ENCODE measurements at regions not wholly inside any gene's neighbourhood (a gene's known extent, or its start where the extent isn't known, plus 50 kb on each side); places are given as distances from the start of the nearest gene placed in this dataset.

DNA sequence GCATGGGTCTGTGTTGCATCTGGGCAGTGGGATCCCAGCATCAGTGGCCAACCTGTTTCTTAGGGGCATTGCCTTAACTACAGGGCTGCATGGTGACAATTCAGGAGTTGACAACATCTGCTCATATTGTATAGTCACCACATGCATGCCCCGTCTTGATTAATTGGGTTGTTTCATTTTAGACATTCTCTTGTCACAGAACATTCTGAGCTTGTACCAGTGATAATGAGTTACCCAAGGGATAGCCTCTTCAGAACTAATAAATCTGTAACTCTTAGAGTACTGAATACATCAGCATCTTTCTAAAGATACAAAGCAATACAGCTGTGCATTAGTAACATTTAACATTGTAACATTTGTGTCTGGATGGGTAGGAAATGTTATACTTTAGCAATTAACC lies 426.5 kb upstream of the CD180 start:
- no peak overlapping the region for H3K27ac ChIP-seq (ENCODE audit: extremely low read depth, low read depth, low read length)
- H3K4me3 ChIP-seq (ENCODE audit: low read depth, low read length) = no peak overlapping the region
- no peaks in the 10 kb centered on the region for H3K36me3 ChIP-seq (ENCODE audit: control insufficient read depth in 2 of 2, insufficient read depth in 1 of 2, low read length in 2 of 2)
- H3K9me3 ChIP-seq (ENCODE audit: control insufficient read depth, insufficient read depth, low read depth, low read length) = no peaks in the 10 kb centered on the region
- H3K4me1 ChIP-seq (ENCODE audit: control insufficient read depth, insufficient read depth, low read length) = no peaks in the 10 kb centered on the region
- ChIA-PET CTCF (no interaction called here), POLR2A (no interaction called here)
- TF ChIP-seq GLIS2 (tag by site-specific recombination; IDR thresholded peaks at IDR 0.05) = no peak
- TF ChIP-seq, protein P1, sequence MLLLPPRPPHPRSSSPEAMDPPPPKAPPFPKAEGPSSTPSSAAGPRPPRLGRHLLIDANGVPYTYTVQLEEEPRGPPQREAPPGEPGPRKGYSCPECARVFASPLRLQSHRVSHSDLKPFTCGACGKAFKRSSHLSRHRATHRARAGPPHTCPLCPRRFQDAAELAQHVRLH (tag by site-specific recombination; IDR thresholded peaks at IDR 0.05) = no peak
- TF ChIP-seq ZNF561 (tag by site-specific recombination; IDR thresholded peaks at IDR 0.05; ENCODE audit: borderline replicate concordance) = no peak
- TF ChIP-seq ZNF501 (tag by site-specific recombination; IDR thresholded peaks at IDR 0.05) = no peak
- TF ChIP-seq ZNF239 (tag by site-specific recombination; IDR thresholded peaks at IDR 0.05) = no peak
- no peak for TF ChIP-seq ZNF629 (tag by site-specific recombination; IDR thresholded peaks at IDR 0.05)
- no peak for TF ChIP-seq KLF1 (tag by site-specific recombination; IDR thresholded peaks at IDR 0.05)
- TF ChIP-seq ZNF112 (tag by site-specific recombination; IDR thresholded peaks at IDR 0.05) = no peak

DNA sequence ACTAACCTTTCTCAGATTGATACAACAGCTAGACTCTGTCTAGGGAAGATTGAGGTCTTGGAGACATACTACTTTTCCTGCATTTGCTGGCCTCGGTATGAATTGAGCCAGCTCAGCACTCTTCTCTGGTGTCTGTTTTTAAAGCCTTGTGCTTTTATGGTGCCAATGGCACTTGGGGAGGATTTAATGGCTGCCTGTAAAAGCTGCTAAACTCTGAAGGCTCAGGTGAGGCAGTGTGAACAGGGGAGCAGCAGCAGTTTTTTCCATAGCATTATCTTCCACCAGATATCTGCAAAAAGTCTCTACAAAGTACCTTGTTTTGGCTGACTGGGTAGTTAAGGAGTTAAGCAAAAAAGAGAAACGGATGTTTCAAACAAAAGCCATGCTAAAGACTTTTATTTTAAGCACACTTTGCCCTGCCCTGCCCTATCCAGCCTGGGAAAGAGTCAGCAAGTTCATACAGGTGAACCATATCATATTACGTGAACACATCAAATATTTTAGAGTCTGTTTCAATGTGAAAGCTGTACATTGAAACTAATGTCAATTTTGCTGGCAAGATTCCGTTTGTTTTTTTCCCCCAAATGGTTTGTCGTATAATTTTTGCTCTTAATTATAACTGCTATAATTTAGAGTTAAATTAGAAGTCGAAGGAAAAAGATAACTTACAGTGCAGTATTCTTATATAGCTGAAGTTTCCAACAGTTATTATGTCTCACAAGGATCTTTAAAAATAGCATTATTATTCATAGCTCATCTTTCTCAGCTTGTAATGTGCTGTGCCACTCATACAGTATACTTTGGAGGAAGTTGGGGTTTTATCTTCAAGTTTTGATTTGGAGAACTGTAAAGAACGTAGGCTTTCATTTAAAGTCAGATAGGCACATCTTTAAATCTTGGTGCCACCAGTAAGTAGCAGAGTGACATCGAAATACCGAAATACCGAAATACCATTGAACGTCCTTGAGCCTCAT lies 424.1 kb upstream of the CD180 start:
- no peaks in the 10 kb centered on the region for H3K9me3 ChIP-seq (ENCODE audit: control insufficient read depth, insufficient read depth, low read depth, low read length)
- H3K36me3 ChIP-seq (ENCODE audit: control insufficient read depth in 2 of 2, insufficient read depth in 1 of 2, low read length in 2 of 2) = no peaks in the 10 kb centered on the region
- no peak overlapping the region for H3K27ac ChIP-seq (ENCODE audit: extremely low read depth, low read depth, low read length)
- TF ChIP-seq, protein P2, sequence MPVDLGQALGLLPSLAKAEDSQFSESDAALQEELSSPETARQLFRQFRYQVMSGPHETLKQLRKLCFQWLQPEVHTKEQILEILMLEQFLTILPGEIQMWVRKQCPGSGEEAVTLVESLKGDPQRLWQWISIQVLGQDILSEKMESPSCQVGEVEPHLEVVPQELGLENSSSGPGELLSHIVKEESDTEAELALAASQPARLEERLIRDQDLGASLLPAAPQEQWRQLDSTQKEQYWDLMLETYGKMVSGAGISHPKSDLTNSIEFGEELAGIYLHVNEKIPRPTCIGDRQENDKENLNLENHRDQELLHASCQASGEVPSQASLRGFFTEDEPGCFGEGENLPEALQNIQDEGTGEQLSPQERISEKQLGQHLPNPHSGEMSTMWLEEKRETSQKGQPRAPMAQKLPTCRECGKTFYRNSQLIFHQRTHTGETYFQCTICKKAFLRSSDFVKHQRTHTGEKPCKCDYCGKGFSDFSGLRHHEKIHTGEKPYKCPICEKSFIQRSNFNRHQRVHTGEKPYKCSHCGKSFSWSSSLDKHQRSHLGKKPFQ (tag by site-specific recombination; IDR thresholded peaks at IDR 0.05) = peak; percentile 54; the same call in 1 of the 2 replicates
- TF ChIP-seq ZNF791 (tag by site-specific recombination; IDR thresholded peaks at IDR 0.05) = no peak
- no peaks in the 10 kb centered on the region for H3K4me1 ChIP-seq (ENCODE audit: control insufficient read depth, insufficient read depth, low read length)
- CTCF ChIA-PET = interaction anchor here (0.6 to 0.9 kb wide), 3 partner anchors 340 to 702 kb away, joined by 3 to 4 read pairs (median 3); no protein-coding TSS in a partner anchor
- POLR2A ChIA-PET = no interaction called here
- no peak overlapping the region for H3K4me3 ChIP-seq (ENCODE audit: low read depth, low read length)

DNA sequence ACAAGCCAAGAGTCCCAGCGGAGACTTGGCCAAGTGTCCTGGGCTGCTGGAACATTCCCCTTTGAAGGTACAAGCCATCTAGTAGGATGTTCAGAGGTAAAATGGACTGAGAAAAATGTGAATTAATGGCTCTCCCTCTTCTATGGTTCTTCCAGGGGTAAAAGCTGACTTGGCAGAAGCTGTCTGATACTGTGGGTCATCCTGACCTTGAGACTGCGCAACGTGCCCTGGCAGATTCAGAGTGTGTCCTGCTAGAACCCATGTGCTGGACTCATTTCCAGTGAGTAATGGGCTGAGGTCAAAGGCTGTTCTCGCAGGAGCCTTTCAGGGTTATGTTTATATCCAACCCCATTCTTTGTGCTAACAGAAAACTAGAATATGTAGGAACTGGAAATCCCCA lies 423.0 kb upstream of the CD180 start:
- no peaks in the 10 kb centered on the region for H3K36me3 ChIP-seq (ENCODE audit: control insufficient read depth in 2 of 2, insufficient read depth in 1 of 2, low read length in 2 of 2)
- TF ChIP-seq, protein P2 (tag by site-specific recombination; IDR thresholded peaks at IDR 0.05) = no peak
- TF ChIP-seq, protein P3, sequence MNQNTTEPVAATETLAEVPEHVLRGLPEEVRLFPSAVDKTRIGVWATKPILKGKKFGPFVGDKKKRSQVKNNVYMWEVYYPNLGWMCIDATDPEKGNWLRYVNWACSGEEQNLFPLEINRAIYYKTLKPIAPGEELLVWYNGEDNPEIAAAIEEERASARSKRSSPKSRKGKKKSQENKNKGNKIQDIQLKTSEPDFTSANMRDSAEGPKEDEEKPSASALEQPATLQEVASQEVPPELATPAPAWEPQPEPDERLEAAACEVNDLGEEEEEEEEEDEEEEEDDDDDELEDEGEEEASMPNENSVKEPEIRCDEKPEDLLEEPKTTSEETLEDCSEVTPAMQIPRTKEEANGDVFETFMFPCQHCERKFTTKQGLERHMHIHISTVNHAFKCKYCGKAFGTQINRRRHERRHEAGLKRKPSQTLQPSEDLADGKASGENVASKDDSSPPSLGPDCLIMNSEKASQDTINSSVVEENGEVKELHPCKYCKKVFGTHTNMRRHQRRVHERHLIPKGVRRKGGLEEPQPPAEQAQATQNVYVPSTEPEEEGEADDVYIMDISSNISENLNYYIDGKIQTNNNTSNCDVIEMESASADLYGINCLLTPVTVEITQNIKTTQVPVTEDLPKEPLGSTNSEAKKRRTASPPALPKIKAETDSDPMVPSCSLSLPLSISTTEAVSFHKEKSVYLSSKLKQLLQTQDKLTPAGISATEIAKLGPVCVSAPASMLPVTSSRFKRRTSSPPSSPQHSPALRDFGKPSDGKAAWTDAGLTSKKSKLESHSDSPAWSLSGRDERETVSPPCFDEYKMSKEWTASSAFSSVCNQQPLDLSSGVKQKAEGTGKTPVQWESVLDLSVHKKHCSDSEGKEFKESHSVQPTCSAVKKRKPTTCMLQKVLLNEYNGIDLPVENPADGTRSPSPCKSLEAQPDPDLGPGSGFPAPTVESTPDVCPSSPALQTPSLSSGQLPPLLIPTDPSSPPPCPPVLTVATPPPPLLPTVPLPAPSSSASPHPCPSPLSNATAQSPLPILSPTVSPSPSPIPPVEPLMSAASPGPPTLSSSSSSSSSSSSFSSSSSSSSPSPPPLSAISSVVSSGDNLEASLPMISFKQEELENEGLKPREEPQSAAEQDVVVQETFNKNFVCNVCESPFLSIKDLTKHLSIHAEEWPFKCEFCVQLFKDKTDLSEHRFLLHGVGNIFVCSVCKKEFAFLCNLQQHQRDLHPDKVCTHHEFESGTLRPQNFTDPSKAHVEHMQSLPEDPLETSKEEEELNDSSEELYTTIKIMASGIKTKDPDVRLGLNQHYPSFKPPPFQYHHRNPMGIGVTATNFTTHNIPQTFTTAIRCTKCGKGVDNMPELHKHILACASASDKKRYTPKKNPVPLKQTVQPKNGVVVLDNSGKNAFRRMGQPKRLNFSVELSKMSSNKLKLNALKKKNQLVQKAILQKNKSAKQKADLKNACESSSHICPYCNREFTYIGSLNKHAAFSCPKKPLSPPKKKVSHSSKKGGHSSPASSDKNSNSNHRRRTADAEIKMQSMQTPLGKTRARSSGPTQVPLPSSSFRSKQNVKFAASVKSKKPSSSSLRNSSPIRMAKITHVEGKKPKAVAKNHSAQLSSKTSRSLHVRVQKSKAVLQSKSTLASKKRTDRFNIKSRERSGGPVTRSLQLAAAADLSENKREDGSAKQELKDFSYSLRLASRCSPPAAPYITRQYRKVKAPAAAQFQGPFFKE (tag by site-specific recombination; IDR thresholded peaks at IDR 0.05; ENCODE audit: borderline replicate concordance) = no peak
- TF ChIP-seq ZNF423 (tag by site-specific recombination; IDR thresholded peaks at IDR 0.05) = no peak
- no peak for TF ChIP-seq KLF7 (tag by site-specific recombination; IDR thresholded peaks at IDR 0.05; ENCODE audit: borderline replicate concordance)
- TF ChIP-seq, protein P4, sequence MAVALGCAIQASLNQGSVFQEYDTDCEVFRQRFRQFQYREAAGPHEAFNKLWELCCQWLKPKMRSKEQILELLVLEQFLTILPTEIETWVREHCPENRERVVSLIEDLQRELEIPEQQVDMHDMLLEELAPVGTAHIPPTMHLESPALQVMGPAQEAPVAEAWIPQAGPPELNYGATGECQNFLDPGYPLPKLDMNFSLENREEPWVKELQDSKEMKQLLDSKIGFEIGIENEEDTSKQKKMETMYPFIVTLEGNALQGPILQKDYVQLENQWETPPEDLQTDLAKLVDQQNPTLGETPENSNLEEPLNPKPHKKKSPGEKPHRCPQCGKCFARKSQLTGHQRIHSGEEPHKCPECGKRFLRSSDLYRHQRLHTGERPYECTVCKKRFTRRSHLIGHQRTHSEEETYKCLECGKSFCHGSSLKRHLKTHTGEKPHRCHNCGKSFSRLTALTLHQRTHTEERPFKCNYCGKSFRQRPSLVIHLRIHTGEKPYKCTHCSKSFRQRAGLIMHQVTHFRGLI (tag by site-specific recombination; IDR thresholded peaks at IDR 0.05) = no peak
- TF ChIP-seq KLF10 (tag by site-specific recombination; IDR thresholded peaks at IDR 0.05) = no peak
- TF ChIP-seq ZSCAN30 (tag by site-specific recombination; IDR thresholded peaks at IDR 0.05) = no peak
- no peak overlapping the region for H3K4me3 ChIP-seq (ENCODE audit: low read depth, low read length)
- H3K4me1 ChIP-seq (ENCODE audit: control insufficient read depth, insufficient read depth, low read length) = no peaks in the 10 kb centered on the region
- POLR2A ChIA-PET = no interaction called here
- H3K27ac ChIP-seq (ENCODE audit: extremely low read depth, low read depth, low read length) = no peak overlapping the region
- H3K9me3 ChIP-seq (ENCODE audit: control insufficient read depth, insufficient read depth, low read depth, low read length) = no peaks in the 10 kb centered on the region
- CTCF ChIA-PET = interaction anchor here (0.6 to 0.7 kb wide), 2 partner anchors 243 to 341 kb away, joined by 4 read pairs; no protein-coding TSS in a partner anchor

All from HEK293 (cell line).